ENCODE measurements at regions not wholly inside any gene's neighbourhood (a gene's known extent, or its start where the extent isn't known, plus 50 kb on each side); places are given as distances from the start of the nearest gene placed in this dataset.

DNA sequence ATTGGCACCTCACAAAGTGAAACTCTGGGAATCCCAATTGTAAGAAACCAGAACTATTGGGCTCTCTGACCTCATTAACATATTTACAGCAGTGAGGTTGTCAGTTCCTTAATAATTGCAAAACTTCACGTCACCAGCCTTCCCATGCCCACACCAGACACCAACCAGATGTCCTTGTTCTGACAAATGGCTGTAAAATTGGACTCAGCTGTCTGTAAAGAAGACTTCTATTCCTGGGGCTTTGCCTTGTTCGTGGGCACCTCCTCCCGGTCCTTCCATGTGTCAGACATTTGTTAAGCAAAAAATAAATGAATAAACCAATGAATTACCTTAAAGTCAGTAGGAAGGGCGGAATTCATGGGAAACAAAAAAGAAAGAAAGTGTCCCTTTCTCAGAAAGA, 284.3 kb upstream of the CDH11 start:
- Histone ChIP-seq H4K20me1 (ENCODE audit: insufficient read depth) (no peaks in the 10 kb centered on the region), H3K4me1 (ENCODE audit: control insufficient read depth in 1 of 2, insufficient read depth in 2 of 2, low read length in 2 of 2) (no peaks in the 10 kb centered on the region), H3K9me3 (ENCODE audit: control insufficient read depth in 1 of 2, insufficient read depth in 1 of 2, low read depth in 1 of 2, low read length in 2 of 2) (peaks cover 6 to 9% of the 10 kb centered on the region in 2 experiments; a peak in 2 of 4 replicates), H3K4me3 (replicated peaks in 1 of 2; ENCODE audit: low read depth in 1 of 2, low read length in 2 of 2) (no peak overlapping the region), H3K79me2 (ENCODE audit: insufficient read depth, low read length) (no peaks in the 10 kb centered on the region), H3K27ac (ENCODE audit: low read depth, low read length) (no peak overlapping the region), H3K36me3 (ENCODE audit: control insufficient read depth in 1 of 2, insufficient read depth in 2 of 2, low read length in 2 of 2) (no peaks in the 10 kb centered on the region), H3K4me2 (ENCODE audit: low read length) (no peak overlapping the region), H3K27me3 (ENCODE audit: insufficient read depth, low read length) (no peaks in the 10 kb centered on the region), H3K9me2 (ENCODE audit: insufficient read depth) (no peaks in the 10 kb centered on the region), H2AFZ (ENCODE audit: low read depth, low read length, poor library complexity, severe bottlenecking) (no peak overlapping the region), H3K9ac (ENCODE audit: low read length) (no peak overlapping the region)
- TF ChIP-seq, protein P1, sequence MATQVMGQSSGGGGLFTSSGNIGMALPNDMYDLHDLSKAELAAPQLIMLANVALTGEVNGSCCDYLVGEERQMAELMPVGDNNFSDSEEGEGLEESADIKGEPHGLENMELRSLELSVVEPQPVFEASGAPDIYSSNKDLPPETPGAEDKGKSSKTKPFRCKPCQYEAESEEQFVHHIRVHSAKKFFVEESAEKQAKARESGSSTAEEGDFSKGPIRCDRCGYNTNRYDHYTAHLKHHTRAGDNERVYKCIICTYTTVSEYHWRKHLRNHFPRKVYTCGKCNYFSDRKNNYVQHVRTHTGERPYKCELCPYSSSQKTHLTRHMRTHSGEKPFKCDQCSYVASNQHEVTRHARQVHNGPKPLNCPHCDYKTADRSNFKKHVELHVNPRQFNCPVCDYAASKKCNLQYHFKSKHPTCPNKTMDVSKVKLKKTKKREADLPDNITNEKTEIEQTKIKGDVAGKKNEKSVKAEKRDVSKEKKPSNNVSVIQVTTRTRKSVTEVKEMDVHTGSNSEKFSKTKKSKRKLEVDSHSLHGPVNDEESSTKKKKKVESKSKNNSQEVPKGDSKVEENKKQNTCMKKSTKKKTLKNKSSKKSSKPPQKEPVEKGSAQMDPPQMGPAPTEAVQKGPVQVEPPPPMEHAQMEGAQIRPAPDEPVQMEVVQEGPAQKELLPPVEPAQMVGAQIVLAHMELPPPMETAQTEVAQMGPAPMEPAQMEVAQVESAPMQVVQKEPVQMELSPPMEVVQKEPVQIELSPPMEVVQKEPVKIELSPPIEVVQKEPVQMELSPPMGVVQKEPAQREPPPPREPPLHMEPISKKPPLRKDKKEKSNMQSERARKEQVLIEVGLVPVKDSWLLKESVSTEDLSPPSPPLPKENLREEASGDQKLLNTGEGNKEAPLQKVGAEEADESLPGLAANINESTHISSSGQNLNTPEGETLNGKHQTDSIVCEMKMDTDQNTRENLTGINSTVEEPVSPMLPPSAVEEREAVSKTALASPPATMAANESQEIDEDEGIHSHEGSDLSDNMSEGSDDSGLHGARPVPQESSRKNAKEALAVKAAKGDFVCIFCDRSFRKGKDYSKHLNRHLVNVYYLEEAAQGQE (IDR thresholded peaks at IDR 0.05; ENCODE audit: low read depth) = no peak
- TF ChIP-seq, protein P2, sequence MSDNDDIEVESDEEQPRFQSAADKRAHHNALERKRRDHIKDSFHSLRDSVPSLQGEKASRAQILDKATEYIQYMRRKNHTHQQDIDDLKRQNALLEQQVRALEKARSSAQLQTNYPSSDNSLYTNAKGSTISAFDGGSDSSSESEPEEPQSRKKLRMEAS (IDR thresholded peaks at IDR 0.05) = no peak
- TF ChIP-seq YY1 (IDR thresholded peaks at IDR 0.05; ENCODE audit: extremely low read depth, insufficient replicate concordance, low read depth, low read length) (no peak), POLR2AphosphoS5 (IDR thresholded peaks at IDR 0.05; ENCODE audit: low read depth, low read length) (no peak), POLR2A (IDR thresholded peaks at IDR 0.05; ENCODE audit: borderline replicate concordance, extremely low read depth, insufficient read depth, insufficient read length) (no peak), JUND (IDR thresholded peaks at IDR 0.05) (no peak), ZNF274 (IDR thresholded peaks at IDR 0.05; ENCODE audit: low read depth, low read length) (no peak), EZH2 (IDR thresholded peaks at IDR 0.05) (no peak), FOSL1 (IDR thresholded peaks at IDR 0.05; ENCODE audit: low read depth) (no peak), CBX3 (IDR thresholded peaks at IDR 0.05; ENCODE audit: low read depth) (no peak), CEBPB (IDR thresholded peaks at IDR 0.05; ENCODE audit: low read depth) (no peak), TCF7L2 (IDR thresholded peaks at IDR 0.05; ENCODE audit: borderline replicate concordance, extremely low read depth, insufficient read depth, insufficient read length) (no peak), EZH2phosphoT487 (IDR thresholded peaks at IDR 0.05; ENCODE audit: borderline replicate concordance) (no peak), SIN3A (IDR thresholded peaks at IDR 0.05; ENCODE audit: low read depth) (no peak), SP1 (IDR thresholded peaks at IDR 0.05; ENCODE audit: low read depth) (no peak)
- TF ChIP-seq, protein P3, sequence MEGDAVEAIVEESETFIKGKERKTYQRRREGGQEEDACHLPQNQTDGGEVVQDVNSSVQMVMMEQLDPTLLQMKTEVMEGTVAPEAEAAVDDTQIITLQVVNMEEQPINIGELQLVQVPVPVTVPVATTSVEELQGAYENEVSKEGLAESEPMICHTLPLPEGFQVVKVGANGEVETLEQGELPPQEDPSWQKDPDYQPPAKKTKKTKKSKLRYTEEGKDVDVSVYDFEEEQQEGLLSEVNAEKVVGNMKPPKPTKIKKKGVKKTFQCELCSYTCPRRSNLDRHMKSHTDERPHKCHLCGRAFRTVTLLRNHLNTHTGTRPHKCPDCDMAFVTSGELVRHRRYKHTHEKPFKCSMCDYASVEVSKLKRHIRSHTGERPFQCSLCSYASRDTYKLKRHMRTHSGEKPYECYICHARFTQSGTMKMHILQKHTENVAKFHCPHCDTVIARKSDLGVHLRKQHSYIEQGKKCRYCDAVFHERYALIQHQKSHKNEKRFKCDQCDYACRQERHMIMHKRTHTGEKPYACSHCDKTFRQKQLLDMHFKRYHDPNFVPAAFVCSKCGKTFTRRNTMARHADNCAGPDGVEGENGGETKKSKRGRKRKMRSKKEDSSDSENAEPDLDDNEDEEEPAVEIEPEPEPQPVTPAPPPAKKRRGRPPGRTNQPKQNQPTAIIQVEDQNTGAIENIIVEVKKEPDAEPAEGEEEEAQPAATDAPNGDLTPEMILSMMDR (IDR thresholded peaks at IDR 0.05 in 2 of 3, conservative IDR thresholded peaks at IDR 0.05 in 1 of 3; ENCODE audit: borderline replicate concordance in 1 of 3, insufficient read depth in 1 of 3, low read depth in 2 of 3, low read length in 2 of 3) = no peak
- ChIA-PET CTCF (no interaction called here), POLR2A (no interaction called here), RAD21 (ENCODE audit: low non-redundant PET in 1 of 2, low total read pairs in 2 of 2, uncharacterized antibody in 2 of 2, unreplicated experiment in 2 of 2) (no interaction called here)
- BruUV-seq (replicated peaks) = no TSS peak
- intact Hi-C loops (cut with micrococcal nuclease) = no loop called here
- ATAC-seq = no peak
- DNase-seq (ENCODE audit: low read depth, low spot score) = no peak
